Activated CD4-positive, alpha-beta memory T cell treated with anti-CD3 and anti-CD28 coated beads, Interleukin-2, amount 10 ng/mL, durations not matched to agents 7 days and 5 days (primary cell): ENCODE measurements at regions not wholly inside any gene's neighbourhood (a gene's known extent, or its start where the extent isn't known, plus 50 kb on each side); places are given as distances from the start of the nearest gene placed in this dataset.

ENCODE experiments used
- CTCF ChIA-PET: fragments of 350-600 bp; sonication (Branson Sonifier 250); formaldehyde crosslinking; loops from one replicate; lab custom pipeline; 2021; ENCODE audit warnings: antibody characterized with exemption, inconsistent platforms; lab: Charles Lee
- POLR2A ChIA-PET: fragments of 350-600 bp; sonication (Branson Sonifier 250); formaldehyde crosslinking; loops from one replicate; lab custom pipeline; 2021; ENCODE audit warnings: antibody characterized with exemption; lab: Charles Lee
- DNase-seq: peaks from one replicate; pipeline ENCODE4 v3.0.0-alpha.2; 2020
- H3K27ac Mint-ChIP-seq: one replicate; pipeline ENCODE4 v1.8.0; 2021; ENCODE audit warnings: mild to moderate bottlenecking, mixed read lengths
- H3K27me3 Mint-ChIP-seq: one replicate; pipeline ENCODE4 v1.8.0; 2021; ENCODE audit warnings: mixed read lengths
- H3K36me3 Mint-ChIP-seq: one replicate; pipeline ENCODE4 v1.8.0; 2021; ENCODE audit warnings: low read depth, mixed read lengths
- H3K4me1 Mint-ChIP-seq: one replicate; pipeline ENCODE4 v1.8.0; 2021; ENCODE audit warnings: mixed read lengths
- H3K4me3 Mint-ChIP-seq: one replicate; pipeline ENCODE4 v1.8.0; 2021; ENCODE audit warnings: mild to moderate bottlenecking, mixed read lengths
- H3K9me3 Mint-ChIP-seq: one replicate; pipeline ENCODE4 v1.8.0; 2021; ENCODE audit warnings: mixed read lengths

- Mint-ChIP-seq H3K4me3 (no peak overlapping the region), H3K4me1 (peaks cover 3% of the 10 kb centered on the region), H3K27ac (no peak overlapping the region), H3K27me3 (peaks cover 3% of the 10 kb centered on the region), H3K36me3 (no peaks in the 10 kb centered on the region), H3K9me3 (no peaks in the 10 kb centered on the region)
- no peak for DNase-seq
- CTCF ChIA-PET = no interaction called here
- POLR2A ChIA-PET = no interaction called here
These were observed 200.3 kb upstream of the FOXD3 start for GRCh38 chr1:63122079-63122478.

GRCh38 chr1:63124666-63125191 lies 197.6 kb upstream of the FOXD3 start:
- Mint-ChIP-seq H3K36me3 (no peaks in the 10 kb centered on the region), H3K4me1 (peaks cover 3% of the 10 kb centered on the region), H3K9me3 (no peaks in the 10 kb centered on the region), H3K27me3 (peaks cover 7% of the 10 kb centered on the region), H3K4me3 (no peak overlapping the region), H3K27ac (no peak overlapping the region)
- no peak for DNase-seq
- POLR2A ChIA-PET = no interaction called here
- CTCF ChIA-PET = no interaction called here

- no peak overlapping the region for H3K27ac Mint-ChIP-seq
- no peak for DNase-seq
These were observed 196.3 kb upstream of the FOXD3 start for GRCh38 chr1:63126104-63126503.

GRCh38 chr1:63127376-63127775 lies 195.0 kb upstream of the FOXD3 start:
- no peak for DNase-seq
- POLR2A ChIA-PET = no interaction called here
- peaks cover 3% of the 10 kb centered on the region for H3K4me1 Mint-ChIP-seq
- H3K27ac Mint-ChIP-seq = no peak overlapping the region
- H3K36me3 Mint-ChIP-seq = no peaks in the 10 kb centered on the region
- CTCF ChIA-PET = no interaction called here
- H3K4me3 Mint-ChIP-seq = no peak overlapping the region
- H3K9me3 Mint-ChIP-seq = no peaks in the 10 kb centered on the region
- peaks cover 13% of the 10 kb centered on the region for H3K27me3 Mint-ChIP-seq

More at GRCh38 chr1:63126104-63126503, 196.3 kb upstream of the FOXD3 start:
- H3K4me1 Mint-ChIP-seq = peaks cover 3% of the 10 kb centered on the region
- POLR2A ChIA-PET = no interaction called here
- H3K4me3 Mint-ChIP-seq = no peak overlapping the region
- CTCF ChIA-PET = no interaction called here
- H3K9me3 Mint-ChIP-seq = no peaks in the 10 kb centered on the region
- H3K36me3 Mint-ChIP-seq = no peaks in the 10 kb centered on the region
- peaks cover 9% of the 10 kb centered on the region for H3K27me3 Mint-ChIP-seq

GRCh38 chr1:63128556-63128955 lies 193.8 kb upstream of the FOXD3 start:
- Mint-ChIP-seq H3K4me3 (no peak overlapping the region), H3K27me3 (peaks cover 14% of the 10 kb centered on the region), H3K36me3 (no peaks in the 10 kb centered on the region), H3K4me1 (peaks cover 3% of the 10 kb centered on the region), H3K27ac (no peak overlapping the region), H3K9me3 (no peaks in the 10 kb centered on the region)
- ChIA-PET POLR2A (no interaction called here), CTCF (no interaction called here)
- DNase-seq = no peak

GRCh38 chr1:63129184-63129583 lies 193.2 kb upstream of the FOXD3 start:
- Mint-ChIP-seq H3K4me1 (peaks cover 3% of the 10 kb centered on the region), H3K4me3 (no peak overlapping the region), H3K9me3 (no peaks in the 10 kb centered on the region), H3K27ac (no peak overlapping the region), H3K36me3 (no peaks in the 10 kb centered on the region), H3K27me3 (peaks cover 13% of the 10 kb centered on the region)
- CTCF ChIA-PET = no interaction called here
- no peak for DNase-seq
- POLR2A ChIA-PET = no interaction called here

- Mint-ChIP-seq H3K36me3 (no peaks in the 10 kb centered on the region), H3K27me3 (peaks cover 13% of the 10 kb centered on the region), H3K9me3 (no peaks in the 10 kb centered on the region), H3K4me3 (no peak overlapping the region), H3K27ac (no peak overlapping the region), H3K4me1 (no peaks in the 10 kb centered on the region)
- no peak for DNase-seq
- CTCF ChIA-PET = no interaction called here
- POLR2A ChIA-PET = no interaction called here
These were observed 192.5 kb upstream of the FOXD3 start for GRCh38 chr1:63129855-63130254.

GRCh38 chr1:63134501-63135173 lies 187.7 kb upstream of the FOXD3 start:
- ChIA-PET POLR2A (no interaction called here), CTCF (no interaction called here)
- Mint-ChIP-seq H3K4me1 (no peaks in the 10 kb centered on the region), H3K27ac (no peak overlapping the region), H3K4me3 (no peak overlapping the region), H3K27me3 (peaks cover 9% of the 10 kb centered on the region), H3K9me3 (no peaks in the 10 kb centered on the region), H3K36me3 (no peaks in the 10 kb centered on the region)
- DNase-seq = no peak

GRCh38 chr1:63135174-63135512 lies 187.2 kb upstream of the FOXD3 start:
- no peaks in the 10 kb centered on the region for H3K9me3 Mint-ChIP-seq
- H3K27me3 Mint-ChIP-seq = peaks cover 6% of the 10 kb centered on the region
- POLR2A ChIA-PET = no interaction called here
- no peaks in the 10 kb centered on the region for H3K36me3 Mint-ChIP-seq
- no peaks in the 10 kb centered on the region for H3K4me1 Mint-ChIP-seq
- no peak overlapping the region for H3K4me3 Mint-ChIP-seq
- no peak overlapping the region for H3K27ac Mint-ChIP-seq
- CTCF ChIA-PET = no interaction called here
- no peak for DNase-seq

- Mint-ChIP-seq H3K27ac (no peak overlapping the region), H3K4me3 (no peak overlapping the region), H3K9me3 (no peaks in the 10 kb centered on the region), H3K4me1 (no peaks in the 10 kb centered on the region), H3K36me3 (no peaks in the 10 kb centered on the region), H3K27me3 (peaks cover 6% of the 10 kb centered on the region)
- DNase-seq = no peak
- ChIA-PET CTCF (interaction anchor here (0.5 kb wide), 1 partner anchor 1432 kb away, joined by 3 read pairs; no protein-coding TSS in a partner anchor), POLR2A (no interaction called here)
These were observed 186.6 kb upstream of the FOXD3 start for GRCh38 chr1:63135801-63136200.

- Mint-ChIP-seq H3K4me1 (no peaks in the 10 kb centered on the region), H3K9me3 (no peaks in the 10 kb centered on the region), H3K4me3 (no peak overlapping the region), H3K27ac (no peak overlapping the region), H3K27me3 (no peaks in the 10 kb centered on the region), H3K36me3 (no peaks in the 10 kb centered on the region)
- no peak for DNase-seq
- POLR2A ChIA-PET = no interaction called here
- CTCF ChIA-PET = no interaction called here
These were observed 180.4 kb upstream of the FOXD3 start for GRCh38 chr1:63142001-63142400.

GRCh38 chr1:63143482-63143881 lies 178.9 kb upstream of the FOXD3 start:
- H3K36me3 Mint-ChIP-seq = no peaks in the 10 kb centered on the region
- no peak for DNase-seq

GRCh38 chr1:63147783-63148182 lies 174.6 kb upstream of the FOXD3 start:
- Mint-ChIP-seq H3K27ac (no peak overlapping the region), H3K4me3 (no peak overlapping the region)
- POLR2A ChIA-PET = no interaction called here

More at GRCh38 chr1:63143482-63143881, 178.9 kb upstream of the FOXD3 start:
- H3K4me1 Mint-ChIP-seq = no peaks in the 10 kb centered on the region
- H3K27ac Mint-ChIP-seq = no peak overlapping the region
- H3K9me3 Mint-ChIP-seq = no peaks in the 10 kb centered on the region
- ChIA-PET CTCF (no interaction called here), POLR2A (no interaction called here)
- no peaks in the 10 kb centered on the region for H3K27me3 Mint-ChIP-seq
- no peak overlapping the region for H3K4me3 Mint-ChIP-seq

More at GRCh38 chr1:63147783-63148182, 174.6 kb upstream of the FOXD3 start:
- Mint-ChIP-seq H3K9me3 (no peaks in the 10 kb centered on the region), H3K27me3 (peaks cover 8% of the 10 kb centered on the region), H3K4me1 (no peaks in the 10 kb centered on the region), H3K36me3 (no peaks in the 10 kb centered on the region)
- CTCF ChIA-PET = no interaction called here
- no peak for DNase-seq
